ENCODE measurements at regions not wholly inside any gene's neighbourhood (a gene's known extent, or its start where the extent isn't known, plus 50 kb on each side); places are given as distances from the start of the nearest gene placed in this dataset.
A peak's percentile ranks its signal among the peaks of the same experiment; 100 is the strongest.

DNA sequence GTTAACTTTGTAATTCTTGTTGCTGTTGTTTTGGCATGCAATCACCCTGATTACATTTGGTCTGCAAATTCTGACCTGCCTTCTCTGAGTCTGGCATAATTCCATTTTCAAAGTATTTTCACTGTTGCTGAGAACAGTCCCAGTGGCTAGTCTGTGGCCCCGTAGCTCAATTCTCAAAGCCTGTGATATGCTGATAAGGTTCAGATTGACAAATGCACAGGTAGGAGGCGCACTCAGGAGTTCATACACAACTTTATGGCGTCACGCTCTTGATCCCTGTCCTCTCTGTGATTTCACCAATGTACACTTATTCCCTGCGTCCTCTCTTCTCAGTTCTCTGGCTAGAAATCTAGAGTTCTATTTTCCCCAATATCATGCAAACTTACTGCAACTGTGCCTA, 376.6 kb upstream of the SLCO3A1 start:
- no peak for DNase-seq

DNA sequence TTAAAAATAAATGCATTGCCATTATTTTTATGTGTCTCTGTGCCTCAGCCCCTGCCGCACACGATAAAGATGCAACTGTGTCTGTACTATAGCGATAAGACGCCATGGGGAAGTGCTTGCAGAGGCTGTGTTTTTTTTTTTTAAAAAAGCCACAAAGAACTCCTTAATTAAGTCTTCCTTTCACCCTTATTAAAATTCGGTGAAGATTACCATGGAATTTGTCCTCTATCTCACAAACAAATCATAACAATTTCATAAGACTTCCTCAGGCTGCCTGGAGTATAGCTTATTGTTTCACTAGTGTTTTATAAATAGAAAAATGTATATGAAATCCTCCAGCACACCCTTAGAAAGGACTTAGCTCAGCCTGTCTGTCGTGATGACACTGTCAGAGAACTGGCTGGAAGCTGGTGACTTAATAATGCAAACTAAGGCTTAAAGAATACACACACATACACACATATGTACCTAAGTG, 374.8 kb upstream of the SLCO3A1 start:
- DNase-seq, result no peak

DNA sequence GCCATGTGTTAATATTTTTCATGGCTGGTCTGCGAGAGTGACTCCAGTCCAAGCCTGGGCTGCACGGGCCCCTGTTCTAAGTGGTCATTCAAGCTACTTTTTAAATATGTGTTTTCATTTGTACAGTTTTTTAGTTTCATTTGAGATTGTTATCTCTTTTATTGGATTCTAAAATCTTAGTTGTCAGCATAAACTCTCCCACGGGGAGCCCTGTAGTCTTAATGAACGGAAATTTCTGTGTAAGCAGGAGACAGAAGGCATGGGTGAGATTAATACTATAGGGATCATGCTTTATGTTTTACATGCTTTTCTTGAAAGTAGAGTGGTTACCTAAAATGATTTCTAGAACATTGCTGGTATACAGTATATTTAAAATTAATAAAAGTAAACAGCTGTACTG, 373.1 kb upstream of the SLCO3A1 start:
- DNase-seq, result no peak

DNA sequence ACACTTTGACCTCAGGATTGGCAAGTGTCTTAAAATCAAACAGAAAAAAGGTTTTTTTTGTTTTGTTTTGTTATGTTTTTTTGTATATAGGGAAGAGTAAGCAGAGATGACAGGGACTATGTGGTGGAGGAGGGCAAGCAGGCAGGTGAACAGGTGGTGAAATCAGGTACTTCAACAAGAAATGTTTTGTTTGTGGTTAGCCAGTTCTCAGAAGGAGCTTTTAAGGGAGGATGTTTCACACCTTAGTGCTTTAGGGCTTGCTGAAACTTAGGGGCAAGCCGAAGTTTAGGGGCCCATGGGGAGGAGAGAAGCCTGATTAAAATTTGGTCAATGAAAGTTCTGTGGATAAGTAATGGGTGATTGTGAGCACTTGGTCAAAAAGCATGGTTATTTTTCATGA, 370.7 kb upstream of the SLCO3A1 start:
- DNase-seq, result no peak

DNA sequence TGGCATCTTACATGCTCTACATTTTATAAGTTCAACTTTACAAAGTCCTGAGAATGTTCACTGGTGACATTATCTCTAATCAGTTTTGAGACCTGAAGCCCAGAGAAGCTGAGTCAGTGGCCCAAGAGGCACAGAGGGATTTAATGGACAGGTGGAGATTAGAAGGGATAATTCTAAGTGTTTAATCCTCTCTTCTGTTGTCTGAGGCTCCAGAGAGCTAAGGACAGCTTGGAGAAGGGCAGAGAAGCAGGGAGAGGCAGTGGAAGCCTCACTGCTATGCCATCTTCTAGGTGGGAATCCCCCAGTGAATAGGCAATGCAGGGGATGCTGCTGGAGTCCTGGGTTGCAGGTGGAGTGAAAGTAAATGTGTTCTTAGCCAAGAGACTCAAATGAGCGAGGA, 369.4 kb upstream of the SLCO3A1 start:
- DNase-seq, result no peak

DNA sequence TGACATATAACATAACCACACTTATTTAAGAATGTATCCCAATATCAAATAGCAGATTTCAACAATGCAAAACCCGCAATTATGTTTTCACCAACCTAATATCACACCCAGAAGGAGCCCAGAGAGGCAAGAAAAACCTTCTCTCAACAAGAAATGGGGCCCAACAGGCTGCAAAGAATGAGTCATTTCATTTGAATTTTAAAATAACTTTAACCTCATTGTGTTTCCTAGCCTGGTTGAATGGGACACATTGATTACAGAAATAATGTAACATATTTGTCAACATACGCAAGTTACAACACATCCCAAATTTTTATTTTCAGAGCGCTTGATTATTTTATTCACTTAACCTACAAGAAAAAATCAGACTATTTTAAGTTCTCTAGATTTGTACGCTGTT, 365.1 kb upstream of the SLCO3A1 start:
- DNase-seq, result no peak

DNA sequence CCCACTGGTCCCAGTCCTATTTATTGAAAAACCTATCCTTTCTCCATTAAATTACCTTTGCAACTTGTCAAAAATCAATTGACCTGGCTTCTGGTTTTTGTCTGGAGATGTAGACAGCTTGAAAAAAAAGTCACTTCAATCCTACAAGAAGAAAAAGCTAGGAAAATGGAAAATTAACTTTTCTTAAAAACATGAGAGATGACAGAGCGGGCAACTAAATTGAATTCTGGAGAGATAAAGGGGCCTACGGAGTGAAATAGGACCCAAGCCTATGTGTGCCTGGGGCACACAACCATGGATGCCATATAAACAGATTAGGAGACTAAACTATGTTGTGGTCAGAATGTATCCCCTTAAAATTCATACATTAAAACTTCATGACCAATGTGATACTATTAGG, 363.3 kb upstream of the SLCO3A1 start:
- no peak for DNase-seq

DNA sequence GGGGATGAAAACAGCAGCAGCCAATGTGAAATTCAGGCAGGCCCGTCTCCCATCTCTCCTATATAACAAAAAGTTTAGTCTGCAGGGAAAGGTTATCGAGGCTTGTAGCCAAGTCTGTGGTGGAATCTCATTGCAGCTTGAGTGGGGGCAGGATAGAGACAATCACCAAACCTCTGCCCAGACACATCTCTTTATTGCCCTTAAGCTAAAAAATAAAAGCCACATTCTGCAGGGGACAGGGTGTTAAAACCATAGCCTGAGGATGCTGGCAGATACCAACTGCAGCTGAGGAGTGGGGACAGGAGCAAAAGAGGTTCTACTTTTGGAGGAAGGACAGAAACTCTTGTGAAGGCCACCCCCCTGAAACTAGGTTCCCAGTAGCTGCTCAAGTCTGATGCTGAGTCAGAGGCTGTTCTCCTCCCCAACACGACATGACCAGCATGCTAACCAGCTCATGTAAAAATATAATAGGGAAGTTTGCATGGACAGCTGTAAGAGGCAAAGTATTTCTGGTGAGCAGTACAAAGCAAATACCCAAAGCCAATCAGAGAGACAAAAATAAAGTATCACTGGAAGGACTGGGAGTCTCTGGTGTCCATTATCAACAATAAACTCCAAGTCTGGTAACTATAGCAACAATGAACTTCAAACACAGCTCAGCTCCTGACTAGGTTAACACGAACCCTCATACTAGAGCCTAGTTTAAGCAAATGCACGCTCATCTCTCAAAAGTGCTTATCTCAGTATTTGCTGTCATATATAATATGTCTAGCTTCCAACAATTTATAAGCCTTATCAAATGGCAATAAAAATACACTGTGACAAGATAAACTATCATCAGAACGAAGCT, 362.2 kb upstream of the SLCO3A1 start:
- DNase-seq, result peak in 1 of 3 donors; percentile 11

DNA sequence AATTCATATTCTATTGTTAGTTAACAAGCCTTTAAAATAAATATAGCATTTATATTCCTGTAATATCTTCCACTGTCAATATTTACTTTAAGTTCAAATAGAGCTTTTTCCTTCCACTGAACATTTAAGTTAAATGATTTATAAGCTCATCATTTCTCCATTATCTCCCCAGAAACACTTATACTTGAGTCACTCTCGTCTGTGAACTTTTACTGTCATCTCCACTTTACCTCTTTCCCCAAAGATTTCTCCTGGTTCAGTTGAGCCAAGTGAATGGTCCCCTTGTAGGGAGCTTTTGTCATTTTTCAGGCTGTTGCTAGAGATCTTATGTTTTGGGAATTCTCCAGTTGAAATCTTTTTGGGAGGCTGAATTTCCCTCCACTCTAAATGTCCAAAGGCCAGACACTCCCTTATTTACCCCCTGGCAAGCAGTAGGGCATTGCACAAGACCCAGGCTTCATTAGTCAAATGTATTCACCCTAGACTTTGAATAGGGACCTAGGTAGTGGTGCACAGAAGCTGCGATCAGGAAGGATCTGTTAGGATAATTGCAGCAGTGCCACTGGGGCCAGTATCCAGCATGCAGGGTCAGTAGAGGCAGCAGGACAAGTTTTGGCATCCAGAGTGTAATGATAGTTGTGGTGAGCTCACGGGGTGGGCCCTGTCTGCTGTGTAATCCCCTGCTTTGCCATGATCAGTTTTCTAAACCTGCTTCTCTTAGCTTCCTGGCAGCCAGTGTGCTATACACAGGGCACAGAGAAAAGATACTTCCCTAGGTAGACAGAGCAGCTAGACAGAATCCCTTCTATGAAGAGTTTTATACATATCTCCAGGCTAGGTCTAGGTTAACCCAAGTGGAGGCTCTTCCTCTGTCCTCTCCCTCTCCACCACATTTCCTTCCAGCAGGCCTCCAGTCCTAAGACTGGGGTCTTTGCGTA, 356.5 kb upstream of the SLCO3A1 start:
- no peak for DNase-seq

DNA sequence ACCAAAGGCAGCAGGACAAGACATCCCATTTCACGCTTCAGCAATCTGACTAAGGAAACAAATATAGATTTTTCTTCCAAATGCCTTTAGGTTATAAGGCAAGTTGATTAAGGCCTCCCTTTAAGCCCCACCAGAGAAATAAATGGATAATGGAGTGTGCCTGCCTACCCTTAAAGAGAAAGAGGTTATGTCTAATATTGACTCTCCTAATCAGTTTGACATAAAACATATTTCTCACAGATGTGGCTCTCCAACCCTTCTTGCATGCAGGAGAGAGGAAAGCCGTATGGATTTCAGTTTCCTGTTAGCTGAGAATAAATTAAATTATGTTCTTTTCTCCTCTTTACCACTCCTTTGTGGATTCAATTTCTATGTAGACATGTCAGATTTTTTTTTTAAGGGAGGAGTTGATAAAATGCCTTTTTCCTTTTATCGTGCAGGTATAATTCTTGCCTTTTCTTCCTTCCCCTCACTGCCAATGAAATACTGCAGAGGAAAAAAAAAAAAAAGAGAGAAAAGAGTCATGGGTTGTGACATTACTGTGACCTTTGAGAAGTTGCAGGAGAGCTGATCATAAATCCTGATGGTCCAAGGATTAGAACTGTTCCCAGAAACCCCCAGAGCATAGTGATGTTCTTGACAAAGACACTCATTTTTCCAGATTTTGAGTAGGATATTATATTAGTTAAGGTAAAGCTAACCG, 355.3 kb upstream of the SLCO3A1 start:
- DNase-seq, result no peak

DNA sequence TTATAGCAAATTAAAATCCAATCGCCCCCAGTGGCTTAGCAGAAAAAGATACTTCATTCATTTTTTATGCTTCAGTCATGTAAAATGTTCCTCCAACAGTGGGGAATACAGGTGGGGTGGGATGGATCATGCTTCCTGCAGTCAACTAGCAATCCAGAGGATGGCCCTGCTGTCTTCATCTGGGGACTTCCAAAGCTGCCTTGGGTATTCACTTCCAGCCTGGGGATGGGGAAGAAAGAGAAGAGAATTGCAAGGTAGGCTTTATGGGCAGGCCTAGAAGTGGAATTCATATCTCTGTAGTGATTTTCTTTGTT, 354.8 kb upstream of the SLCO3A1 start:
- no peak for DNase-seq

DNA sequence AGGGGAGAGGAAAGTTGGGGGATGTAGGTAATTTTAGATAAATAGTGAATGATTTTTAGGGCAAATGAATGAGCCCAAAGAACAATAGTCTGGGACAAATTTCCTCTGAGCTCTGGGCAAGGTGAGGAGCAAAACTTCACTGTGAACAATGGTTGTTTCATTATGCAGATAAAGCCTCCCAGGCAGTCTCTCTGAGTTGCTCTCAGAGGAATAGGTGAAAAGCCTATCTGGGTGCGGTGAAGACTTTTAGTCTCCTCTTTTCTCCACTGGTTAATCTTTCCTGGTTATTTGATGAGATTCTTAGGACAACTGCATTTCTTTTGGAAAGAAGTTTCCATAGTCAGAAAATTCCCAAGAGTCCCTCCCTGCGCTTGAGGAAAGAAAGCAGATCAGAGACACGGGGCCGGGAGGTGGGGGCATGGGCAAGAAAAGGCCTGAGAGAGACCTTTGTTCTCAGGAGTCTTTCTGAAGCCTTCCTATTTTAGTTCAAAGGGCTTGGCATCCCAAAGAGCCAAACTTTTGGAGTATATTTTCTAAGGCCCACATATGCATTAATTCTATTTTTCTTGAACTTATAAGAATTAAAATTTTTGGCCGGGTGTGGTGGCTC, 353.6 kb upstream of the SLCO3A1 start:
- DNase-seq, result no peak

DNA sequence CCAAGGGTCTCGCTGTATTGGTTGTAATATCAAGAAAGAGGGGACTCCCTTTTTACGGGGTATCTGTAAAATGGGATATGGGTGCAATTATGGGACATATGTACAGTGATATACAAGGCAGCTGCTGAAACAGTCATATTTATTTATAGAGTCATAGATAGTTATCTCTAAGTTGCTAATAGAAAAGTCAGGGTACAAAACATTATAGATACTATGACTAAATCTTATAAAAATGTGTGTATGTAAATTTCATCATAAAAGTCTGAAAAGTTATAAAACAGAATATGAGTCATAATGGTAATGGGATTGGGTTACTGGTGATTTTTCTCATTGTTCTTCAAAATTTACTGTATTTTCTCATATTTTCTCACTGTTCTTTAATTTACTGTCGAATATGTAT, 344.9 kb upstream of the SLCO3A1 start:
- no peak for DNase-seq

DNA sequence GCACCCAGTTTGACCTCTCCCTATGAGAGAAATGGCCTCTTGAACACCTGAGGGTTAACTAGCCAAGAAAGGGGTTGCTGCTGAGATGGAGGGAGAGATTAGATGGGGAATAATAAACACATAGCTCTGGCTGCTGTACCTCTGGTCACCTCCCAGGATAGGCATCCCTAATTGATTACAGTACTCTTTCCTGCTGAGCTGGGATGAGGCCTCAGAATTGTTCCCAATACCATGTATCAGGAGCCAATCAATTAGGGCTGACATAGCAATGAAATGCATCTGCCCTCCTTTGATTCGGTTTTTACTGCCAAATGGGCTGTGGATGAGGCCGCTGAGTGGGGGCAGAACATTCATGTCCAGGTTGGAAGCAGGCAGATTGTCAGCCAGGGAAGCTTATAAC, 339.4 kb upstream of the SLCO3A1 start:
- DNase-seq, result no peak

DNA sequence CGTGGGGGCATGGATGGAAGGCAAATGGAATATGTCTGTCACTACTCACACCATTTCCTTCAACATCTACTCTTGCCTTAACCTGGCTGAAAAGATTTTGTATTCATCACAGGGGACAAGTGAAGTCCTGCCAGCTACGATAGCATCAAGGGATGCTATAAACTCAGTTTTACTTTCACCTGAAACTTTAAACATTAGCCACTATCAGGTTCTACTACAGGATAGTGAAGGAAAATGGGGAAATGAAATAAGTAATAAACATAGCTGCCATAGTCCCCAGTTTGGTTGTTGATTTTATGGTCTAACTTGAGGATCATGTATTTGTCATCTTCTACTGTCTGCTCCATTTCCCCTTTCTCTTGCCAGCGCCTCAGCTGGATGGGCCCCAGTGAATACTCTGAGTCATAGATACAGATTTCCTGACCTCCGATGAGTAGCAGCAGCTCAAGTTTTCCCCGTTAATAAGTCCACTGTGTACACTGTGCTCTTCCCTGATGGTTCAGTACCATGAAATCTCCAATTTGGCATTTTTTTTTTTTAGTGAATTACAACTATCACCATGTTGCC, 338.2 kb upstream of the SLCO3A1 start:
- peak; percentile 74 to 81 (median 81) for DNase-seq

DNA sequence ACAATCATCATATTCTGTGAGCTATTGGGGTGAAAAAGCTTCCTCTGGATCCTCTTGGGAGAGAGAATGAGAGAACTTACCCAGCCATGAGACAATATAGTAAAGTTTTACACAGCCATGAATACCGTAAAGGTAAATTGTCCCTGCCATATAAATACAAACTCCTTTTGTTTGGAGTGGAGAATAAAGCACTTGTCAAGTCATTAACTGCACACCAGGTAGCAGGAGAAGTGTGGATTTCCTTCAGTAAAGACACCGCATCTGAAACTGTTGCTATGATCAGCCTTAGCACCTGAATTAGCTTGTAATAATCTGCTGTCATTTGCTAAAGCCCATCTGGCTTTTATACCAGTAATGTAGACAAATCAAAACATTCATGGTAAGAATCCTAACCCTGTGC, 336.6 kb upstream of the SLCO3A1 start:
- DNase-seq, result no peak

DNA sequence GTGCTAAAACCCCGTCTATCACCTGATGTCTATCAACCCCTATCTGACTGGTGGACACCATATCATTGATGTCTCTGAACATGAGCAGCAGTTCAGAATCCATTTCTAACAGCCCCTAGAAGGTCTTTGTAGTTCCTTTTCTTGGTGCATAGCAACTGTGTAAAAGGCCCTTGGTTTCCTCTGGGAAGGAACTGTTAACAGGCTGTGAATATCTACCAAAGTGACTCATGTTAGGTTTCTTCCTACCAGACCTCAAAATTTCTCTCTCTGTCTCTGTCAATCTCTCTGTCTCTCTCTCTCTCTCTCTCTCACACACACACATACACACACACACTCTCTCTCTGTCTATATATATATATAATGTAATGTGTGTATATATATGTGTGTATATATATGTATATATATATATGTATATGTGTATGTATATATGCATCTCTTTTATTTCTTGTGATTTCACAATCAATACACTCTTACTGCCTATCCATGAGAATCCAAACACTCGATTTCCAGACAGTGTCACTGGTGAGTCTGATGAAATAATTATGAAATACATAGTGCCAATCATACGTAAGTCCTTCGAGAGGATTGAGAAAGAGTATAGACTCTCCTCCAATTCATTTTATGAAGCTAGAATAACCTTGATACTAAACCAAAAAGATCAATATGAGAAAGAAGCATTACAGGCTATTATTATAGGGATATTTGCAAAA, 335.9 kb upstream of the SLCO3A1 start:
- DNase-seq, result peak; percentile 4 to 48 (median 46)

DNA sequence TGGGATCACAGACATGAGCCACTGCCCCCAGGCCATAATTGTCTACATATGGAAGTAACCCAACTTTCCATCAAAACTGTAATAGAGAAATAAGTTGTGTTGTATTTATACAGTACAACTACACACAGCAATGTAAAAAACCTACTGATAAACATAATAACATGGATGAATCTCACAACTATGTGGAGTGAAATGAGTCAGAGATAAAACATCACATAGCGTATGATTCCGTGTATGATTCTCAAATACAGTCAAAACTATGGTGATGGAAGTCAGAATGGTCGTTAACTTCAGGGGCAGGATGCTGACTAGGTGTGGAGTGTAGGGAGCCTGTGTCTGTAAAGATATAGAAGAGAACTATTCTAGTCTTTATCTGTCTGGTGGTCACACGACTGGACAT, 332.7 kb upstream of the SLCO3A1 start:
- DNase-seq, result no peak

DNA sequence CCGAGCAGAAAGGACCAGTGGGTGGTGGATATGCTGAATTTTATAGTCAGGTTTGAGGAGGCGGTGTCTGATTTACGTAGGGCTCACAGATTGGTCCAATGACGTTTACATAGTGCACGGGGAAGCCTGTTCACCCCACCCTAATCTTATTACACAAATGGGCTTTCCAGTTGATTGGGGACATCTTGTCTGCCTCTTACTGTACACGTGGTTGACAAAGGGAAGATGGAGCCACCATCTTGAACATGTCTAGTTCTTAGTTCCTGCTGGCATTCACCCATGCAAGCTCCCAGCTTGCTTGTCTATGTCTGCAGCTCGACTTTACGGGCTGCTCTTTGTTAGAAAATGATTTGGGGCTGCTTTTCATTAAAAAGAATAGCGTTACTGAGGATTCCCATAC, 332.0 kb upstream of the SLCO3A1 start:
- no peak for DNase-seq

DNA sequence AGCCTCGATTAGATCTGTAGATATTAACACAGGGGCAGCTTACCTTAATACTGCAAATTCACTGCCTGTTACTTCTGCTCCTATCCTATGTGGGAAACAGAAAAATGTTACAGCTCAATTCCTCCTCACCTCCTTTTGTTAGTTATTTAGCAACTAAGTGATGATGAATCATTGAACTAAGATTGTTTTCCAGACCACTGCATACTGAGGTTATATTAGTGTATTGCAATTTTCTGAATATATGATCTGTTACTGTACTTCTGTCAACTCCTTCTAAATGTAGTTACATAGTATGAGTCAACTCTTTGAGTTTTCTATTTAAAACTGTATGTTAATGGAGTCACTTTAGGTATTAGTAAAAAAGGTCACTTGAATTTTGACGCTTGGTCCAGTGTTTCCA, 331.5 kb upstream of the SLCO3A1 start:
- no peak for DNase-seq

DNA sequence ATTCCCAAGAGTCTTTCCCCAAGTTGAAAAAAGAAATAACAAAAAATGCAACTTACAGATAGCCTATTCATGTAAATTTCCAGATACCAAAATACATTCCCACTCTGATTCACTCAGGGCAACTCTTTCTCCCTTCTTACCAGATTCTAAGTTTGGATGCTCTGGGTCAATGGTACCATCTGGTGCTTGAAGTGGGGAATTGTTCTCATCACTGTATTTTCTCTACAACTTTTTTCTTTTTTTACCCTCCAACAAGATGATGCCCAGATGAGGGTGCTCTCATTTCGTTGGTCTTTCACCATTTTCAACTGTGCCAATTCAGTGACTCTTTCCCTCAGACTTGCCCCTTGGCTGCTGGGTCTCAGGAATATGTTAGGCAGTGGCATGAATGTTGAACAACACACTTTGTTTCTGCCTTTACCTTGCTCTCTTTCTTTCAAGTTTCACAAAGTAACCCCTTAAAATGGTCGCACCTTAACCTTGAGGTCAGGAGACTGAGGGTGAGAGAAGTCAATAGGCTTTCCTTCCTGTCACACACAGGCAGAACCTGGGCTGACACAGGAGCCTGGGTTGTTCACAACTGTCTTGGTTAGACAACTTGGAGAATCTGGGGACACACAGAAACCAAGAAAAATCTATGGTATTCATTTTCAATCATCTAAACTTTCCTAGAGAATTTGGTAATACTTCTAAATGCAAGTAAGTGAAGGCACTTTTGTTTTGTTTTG, 330.7 kb upstream of the SLCO3A1 start:
- DNase-seq, result no peak
